ENCODE measurements at regions not wholly inside any gene's neighbourhood (a gene's known extent, or its start where the extent isn't known, plus 50 kb on each side); places are given as distances from the start of the nearest gene placed in this dataset.

GRCh38 chr6:118397671-118398465, 150.2 kb upstream of the PLN start:
- CTCF ChIA-PET, result no interaction called here
- POLR2A ChIA-PET, result no interaction called here

GRCh38 chr6:118400098-118400497, 148.0 kb upstream of the PLN start:
- no peak for TF ChIP-seq CTCF (IDR thresholded peaks at IDR 0.05; ENCODE audit: insufficient read depth, low read length, missing control alignments)
- POLR2A ChIA-PET, result no interaction called here
- H3K4me3 ChIP-seq (ENCODE audit: low read depth, low read length), result no peak overlapping the region
- CTCF ChIA-PET, result no interaction called here
- no peak for DNase-seq (ENCODE audit: low read depth, low spot score)

More at GRCh38 chr6:118397671-118398465, 150.2 kb upstream of the PLN start:
- DNase-seq (ENCODE audit: low read depth, low spot score), result no peak
- no peak overlapping the region for H3K4me3 ChIP-seq (ENCODE audit: low read depth, low read length)
- no peak for TF ChIP-seq CTCF (IDR thresholded peaks at IDR 0.05; ENCODE audit: insufficient read depth, low read length, missing control alignments)

GRCh38 chr6:118400582-118400981, 147.5 kb upstream of the PLN start:
- POLR2A ChIA-PET, result no interaction called here
- no peak overlapping the region for H3K4me3 ChIP-seq (ENCODE audit: low read depth, low read length)
- DNase-seq (ENCODE audit: low read depth, low spot score), result no peak
- TF ChIP-seq CTCF (IDR thresholded peaks at IDR 0.05; ENCODE audit: insufficient read depth, low read length, missing control alignments), result no peak
- CTCF ChIA-PET, result no interaction called here

GRCh38 chr6:118401325-118401975, 146.6 kb upstream of the PLN start:
- CTCF ChIA-PET, result no interaction called here
- no peak for DNase-seq (ENCODE audit: low read depth, low spot score)

GRCh38 chr6:118403036-118403435, 145.1 kb upstream of the PLN start:
- ChIA-PET CTCF (no interaction called here), POLR2A (no interaction called here)
- TF ChIP-seq CTCF (IDR thresholded peaks at IDR 0.05; ENCODE audit: insufficient read depth, low read length, missing control alignments), result no peak
- no peak overlapping the region for H3K4me3 ChIP-seq (ENCODE audit: low read depth, low read length)
- DNase-seq (ENCODE audit: low read depth, low spot score), result peak; percentile 24

More at GRCh38 chr6:118401325-118401975, 146.6 kb upstream of the PLN start:
- TF ChIP-seq CTCF (IDR thresholded peaks at IDR 0.05; ENCODE audit: insufficient read depth, low read length, missing control alignments), result no peak
- H3K4me3 ChIP-seq (ENCODE audit: low read depth, low read length), result no peak overlapping the region
- POLR2A ChIA-PET, result no interaction called here

GRCh38 chr6:118408863-118409262, 139.2 kb upstream of the PLN start:
- POLR2A ChIA-PET, result no interaction called here
- no peak overlapping the region for H3K4me3 ChIP-seq (ENCODE audit: low read depth, low read length)
- TF ChIP-seq CTCF (IDR thresholded peaks at IDR 0.05; ENCODE audit: insufficient read depth, low read length, missing control alignments), result no peak
- CTCF ChIA-PET, result no interaction called here
- DNase-seq (ENCODE audit: low read depth, low spot score), result no peak
